ENCODE measurements at regions not wholly inside any gene's neighbourhood (a gene's known extent, or its start where the extent isn't known, plus 50 kb on each side); places are given as distances from the start of the nearest gene placed in this dataset.

DNA sequence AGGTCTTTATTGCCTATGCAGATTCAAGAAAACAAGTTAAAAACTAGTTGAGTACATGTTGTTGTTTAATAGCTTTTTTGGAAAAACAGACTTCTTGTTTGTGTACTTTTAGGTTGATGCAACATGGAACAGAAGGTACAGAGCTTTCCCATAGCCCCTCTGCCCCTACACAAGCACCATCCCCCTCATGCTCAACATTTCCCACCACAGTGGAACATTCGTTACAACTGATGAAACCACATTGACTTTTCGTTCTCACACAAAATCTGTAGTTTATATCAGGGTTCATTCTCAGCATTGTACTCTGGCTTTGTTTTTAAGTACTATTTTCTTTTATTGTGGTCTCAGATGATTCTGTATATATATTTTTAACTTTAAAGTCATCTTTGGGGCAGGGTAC lies 1054.6 kb downstream of the NTRK3 start:
- TF ChIP-seq CTCF (conservative IDR thresholded peaks at IDR 0.05; ENCODE audit: low read depth in 2 of 2) (no peak), EZH2phosphoT487 (IDR thresholded peaks at IDR 0.05; ENCODE audit: unreplicated experiment) (no peak), JUNB (IDR thresholded peaks at IDR 0.05; ENCODE audit: unreplicated experiment) (no peak), POLR2AphosphoS5 (IDR thresholded peaks at IDR 0.05; ENCODE audit: low read depth) (no peak)
